Hematopoietic multipotent progenitor cell treated with erythropoietin and hydrocortisone succinate and interleukin-3 and kit ligand, for 8 days (in vitro differentiated cells): ENCODE measurements at regions not wholly inside any gene's neighbourhood (a gene's known extent, or its start where the extent isn't known, plus 50 kb on each side); places are given as distances from the start of the nearest gene placed in this dataset.

Experiments used
- DNase-seq: peaks from one replicate; pipeline ENCODE4 v3.0.0-alpha.2; 2015

- DNase-seq, result peak; percentile 43
Observed at GRCh38 chr4:32002037-32002747, 1282.0 kb downstream of the PCDH7 start.

GRCh38 chr4:32003548-32003947 is 1283.4 kb downstream of the PCDH7 start:
- no peak for DNase-seq

DNA sequence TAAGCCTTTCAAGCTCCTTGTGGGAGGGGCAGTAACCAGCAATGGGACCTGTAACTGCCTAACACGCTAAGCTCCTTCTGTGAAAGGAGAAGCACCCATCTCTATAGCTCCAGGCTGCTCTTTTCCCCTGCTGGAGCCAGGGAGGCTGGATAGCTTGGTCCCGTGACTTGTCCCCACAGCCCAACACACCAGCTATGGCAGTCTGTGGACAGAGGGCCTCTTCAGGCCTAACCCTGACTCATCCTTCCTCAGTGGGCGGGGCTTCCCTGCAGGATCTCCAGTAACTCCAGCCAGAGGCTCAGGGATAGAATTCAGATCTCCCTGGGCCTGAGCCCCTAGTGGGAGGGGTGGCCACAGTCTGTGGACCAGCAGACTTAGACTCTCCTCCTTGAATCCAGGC is 1290.1 kb downstream of the PCDH7 start:
- no peak for DNase-seq

GRCh38 chr4:32022071-32022470 is 1301.9 kb downstream of the PCDH7 start:
- no peak for DNase-seq

DNA sequence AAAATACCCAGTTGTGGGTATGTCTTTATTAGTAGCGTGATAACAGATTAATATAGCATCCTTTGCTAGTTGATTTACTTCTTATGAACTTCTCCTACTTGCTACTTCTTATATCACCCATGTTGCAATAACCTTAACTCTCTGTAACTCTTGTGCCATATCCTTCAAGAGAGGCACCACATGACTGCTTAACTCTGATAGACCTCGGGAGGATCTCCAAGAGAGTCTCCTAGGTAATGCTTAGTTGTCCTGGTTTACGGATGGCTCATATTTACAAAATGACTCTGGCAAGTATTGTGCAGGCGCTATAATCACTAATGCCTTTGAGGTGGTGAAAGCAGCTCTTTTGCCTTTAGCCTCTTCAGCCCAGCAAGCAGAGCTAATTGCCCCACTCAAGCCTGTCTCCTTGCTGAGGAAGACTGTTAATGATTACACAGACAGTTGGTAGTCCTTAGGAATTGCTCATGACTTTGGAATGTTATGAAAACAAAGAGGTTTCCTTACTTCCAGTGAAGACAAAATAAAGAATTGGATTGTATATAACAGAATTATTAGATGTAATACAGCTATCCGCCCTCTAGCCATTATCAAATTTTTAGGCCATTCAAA is 1305.8 kb downstream of the PCDH7 start:
- no peak for DNase-seq

DNA sequence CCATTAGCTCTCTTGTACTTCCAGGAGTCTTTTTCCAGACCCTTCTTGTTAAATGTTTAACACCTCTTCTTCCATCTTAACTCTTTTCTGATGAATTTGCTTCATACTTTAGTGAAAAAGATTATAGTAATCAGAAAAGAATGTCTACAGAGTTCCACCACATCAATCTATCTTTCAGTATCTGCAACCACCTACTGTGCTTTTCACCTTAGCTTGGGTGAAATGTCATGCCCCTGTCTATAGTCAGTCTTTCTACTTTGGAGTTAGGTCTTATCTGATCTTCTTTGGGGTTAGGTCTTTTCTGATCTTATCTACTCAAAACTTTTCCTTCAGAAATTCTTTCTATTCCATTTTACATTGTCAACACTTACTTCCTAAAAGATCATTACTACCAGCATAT is 1310.2 kb downstream of the PCDH7 start:
- no peak for DNase-seq

- DNase-seq, result no peak
Observed at GRCh38 chr4:32031026-32031425, 1310.9 kb downstream of the PCDH7 start.

- no peak for DNase-seq
Observed at GRCh38 chr4:32032136-32032672, 1312.0 kb downstream of the PCDH7 start.

DNA sequence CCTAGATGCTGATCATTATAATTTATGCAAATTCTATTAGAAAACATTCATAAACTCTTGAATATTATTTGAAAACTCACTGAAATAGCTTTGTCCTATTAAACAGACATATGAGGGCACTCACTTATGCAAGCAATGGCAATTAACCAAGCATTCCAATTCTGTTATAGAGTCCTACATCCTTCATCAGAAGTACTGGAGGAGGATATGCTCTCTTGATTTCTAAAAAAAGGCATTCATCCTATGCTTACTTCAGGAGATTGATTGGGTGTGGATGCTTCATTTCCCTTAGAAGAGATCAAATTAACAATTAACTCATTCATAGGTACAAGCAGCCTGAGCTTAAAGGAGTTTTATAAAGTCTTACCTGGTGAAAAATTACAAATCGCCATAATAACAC is 1317.2 kb downstream of the PCDH7 start:
- DNase-seq, result no peak

DNA sequence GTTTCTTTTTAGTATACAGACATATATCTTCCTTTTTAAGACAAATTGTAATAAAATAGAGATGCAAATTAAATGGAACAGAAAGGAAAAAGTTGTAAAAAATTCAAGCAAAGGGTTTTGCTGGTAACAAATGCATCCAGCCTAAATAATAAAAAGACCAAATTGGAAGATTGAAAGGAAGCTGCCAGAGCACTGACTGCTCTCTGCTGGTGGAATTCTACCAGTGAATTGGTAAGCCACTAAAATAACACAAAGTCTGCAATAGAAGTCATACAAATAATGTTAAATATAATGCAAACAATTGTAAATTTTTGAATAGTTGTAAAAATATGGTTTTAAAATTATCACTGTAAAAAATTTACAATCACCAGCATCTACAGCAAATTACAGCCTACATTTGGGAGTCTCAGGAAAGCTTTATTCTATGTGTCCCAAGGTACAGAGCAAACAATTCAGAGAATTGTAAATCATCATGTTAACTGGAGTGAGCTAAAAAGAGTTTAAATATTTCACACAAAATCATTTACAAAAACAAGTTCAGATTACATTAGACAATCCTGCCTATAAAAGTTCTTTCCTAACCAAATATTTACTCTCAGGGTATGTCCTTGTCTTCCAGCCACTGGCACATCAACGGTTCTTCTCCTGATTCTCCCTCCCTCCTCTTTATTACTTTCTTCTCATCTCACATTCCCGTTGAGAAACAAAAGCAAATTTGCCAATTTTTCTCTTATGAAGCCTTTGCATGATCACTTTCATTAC is 1322.5 kb downstream of the PCDH7 start:
- DNase-seq, result no peak

GRCh38 chr4:32043248-32043633 is 1323.1 kb downstream of the PCDH7 start:
- no peak for DNase-seq

DNA sequence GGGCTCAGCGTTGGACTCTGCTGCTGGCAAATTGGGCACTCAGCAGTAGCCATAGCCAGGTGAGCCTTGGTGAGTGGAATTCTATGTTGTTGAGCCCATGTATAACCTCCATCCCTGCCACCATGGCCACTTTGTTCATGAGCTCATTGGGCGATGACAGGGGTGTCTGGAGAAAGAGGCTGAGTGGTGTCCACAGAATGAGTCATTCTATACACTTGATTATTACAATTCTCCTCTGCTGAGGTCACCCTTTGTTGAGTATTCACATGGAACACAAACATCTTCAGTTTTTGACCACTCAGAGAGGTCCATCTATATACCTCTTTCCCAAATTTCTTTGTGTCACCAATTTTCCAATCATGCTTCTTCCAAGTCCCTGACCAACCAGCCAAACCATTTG is 1341.7 kb downstream of the PCDH7 start:
- no peak for DNase-seq

- no peak for DNase-seq
Observed at GRCh38 chr4:32073542-32073941, 1353.4 kb downstream of the PCDH7 start.

DNA sequence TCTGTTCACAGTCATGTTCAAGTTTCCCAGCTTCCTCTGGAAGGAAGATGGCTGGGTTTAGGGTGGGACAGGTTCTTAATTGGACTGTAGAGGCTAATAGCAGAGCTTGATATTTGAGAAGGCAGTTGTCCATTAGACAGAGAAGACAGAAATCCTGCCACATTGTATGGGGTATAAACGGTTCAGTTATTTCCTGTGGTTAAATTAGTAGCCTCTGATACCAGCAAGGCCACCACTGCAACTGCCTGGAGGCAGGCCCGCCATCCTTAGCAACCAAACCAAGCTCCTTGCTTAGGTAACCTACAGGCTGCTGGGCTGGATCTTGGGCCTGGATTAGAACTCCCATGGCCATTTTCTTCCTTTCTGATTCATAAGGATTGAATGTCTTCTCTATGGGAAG is 1367.0 kb downstream of the PCDH7 start:
- DNase-seq, result no peak

GRCh38 chr4:32094987-32095386 is 1374.8 kb downstream of the PCDH7 start:
- no peak for DNase-seq

- DNase-seq, result no peak
Observed at GRCh38 chr4:32102896-32103295, 1382.7 kb downstream of the PCDH7 start.

GRCh38 chr4:32106767-32107166 is 1386.6 kb downstream of the PCDH7 start:
- no peak for DNase-seq

DNA sequence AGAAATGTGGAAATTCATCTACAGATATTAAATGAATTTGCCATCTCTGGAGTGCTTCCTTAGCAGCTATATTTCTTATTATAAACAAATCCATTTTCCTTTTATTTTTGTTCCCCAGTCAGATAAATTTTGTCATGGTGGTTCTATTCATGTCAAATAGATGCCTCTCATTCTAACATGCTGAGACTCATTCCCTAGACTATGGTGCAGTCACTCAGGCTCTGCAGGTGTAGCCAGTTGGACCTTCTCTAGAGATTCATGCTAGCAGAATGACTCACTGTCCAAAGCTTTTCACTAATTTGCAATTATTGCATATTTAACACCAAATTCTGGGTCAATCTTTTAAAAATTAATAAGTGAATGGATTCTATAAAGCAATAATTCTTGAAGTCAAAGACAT is 1392.7 kb downstream of the PCDH7 start:
- no peak for DNase-seq

DNA sequence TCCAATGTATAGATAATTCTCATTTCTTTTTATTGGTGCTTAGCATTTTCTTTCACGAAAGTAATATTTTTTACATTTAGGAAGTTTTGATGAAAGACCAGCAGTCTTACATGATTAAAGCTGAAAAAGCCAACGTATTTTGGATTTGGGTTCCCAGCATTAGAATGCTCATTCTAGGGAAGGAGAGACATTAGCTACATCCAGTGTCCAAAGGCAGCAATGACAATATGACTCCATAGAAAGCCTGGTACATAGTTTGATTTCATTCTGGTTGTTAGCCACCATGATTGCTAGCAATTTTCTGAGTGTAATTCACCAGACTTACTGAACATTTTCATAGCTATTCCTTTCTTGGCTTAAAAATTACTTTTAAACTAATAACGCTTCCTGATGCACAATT is 1397.5 kb downstream of the PCDH7 start:
- DNase-seq, result no peak

DNA sequence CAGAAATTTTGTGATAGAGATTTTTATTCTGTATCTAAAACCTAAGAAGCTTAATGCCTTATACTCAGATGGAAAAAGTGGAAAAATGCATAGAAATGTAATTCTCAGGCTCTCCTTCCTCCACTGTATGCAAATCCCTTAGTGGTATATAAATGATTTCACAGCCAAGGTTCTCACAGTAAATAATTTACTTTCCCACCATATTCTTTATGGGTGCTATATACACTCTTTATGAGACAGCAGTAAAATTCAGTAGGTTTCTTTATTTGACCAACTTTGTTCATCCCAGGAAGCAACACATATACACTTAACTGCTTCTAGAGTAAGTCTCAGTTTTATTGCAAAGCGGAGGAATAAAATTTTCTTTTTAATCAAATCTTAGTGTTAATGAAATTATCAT is 1399.7 kb downstream of the PCDH7 start:
- DNase-seq, result no peak

DNA sequence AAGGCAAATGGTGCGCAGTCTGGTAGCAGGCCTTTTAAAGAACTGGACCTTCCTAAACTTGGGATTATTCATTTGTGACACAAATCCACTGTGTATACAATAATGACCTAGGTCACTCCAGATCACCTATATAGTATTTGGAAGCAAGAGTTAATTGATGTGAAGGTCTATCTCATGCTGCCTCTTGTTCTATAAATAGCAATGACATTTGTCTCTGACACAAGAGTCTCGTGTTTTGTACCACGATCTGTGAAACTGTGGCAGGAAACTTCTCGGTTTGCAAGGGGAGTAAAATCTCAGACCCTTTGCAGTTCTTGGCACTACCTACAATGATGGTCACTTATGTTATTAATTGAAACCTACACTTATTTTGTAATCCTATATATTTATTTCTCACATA is 1408.4 kb downstream of the PCDH7 start:
- no peak for DNase-seq

DNA sequence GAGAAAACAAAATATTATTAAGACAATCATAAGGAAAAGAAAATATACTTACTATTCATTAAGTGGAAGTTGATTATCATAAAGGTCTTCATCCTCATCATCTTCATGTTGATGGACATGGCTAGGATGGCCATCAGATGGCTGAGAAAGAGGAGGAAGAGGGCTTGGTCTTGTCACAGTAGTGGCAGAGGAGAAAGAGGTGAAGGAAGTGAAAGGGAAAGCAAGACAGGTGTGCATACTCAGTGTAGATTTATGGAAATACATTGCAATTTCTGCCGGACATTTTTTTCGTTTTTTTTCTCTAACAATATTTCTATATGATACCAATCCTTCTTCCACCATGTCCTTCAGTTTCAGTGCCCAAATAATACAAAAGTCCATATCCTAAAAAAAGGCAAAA is 1409.8 kb downstream of the PCDH7 start:
- DNase-seq, result no peak

- no peak for DNase-seq
Observed at GRCh38 chr4:32133141-32133540, 1413.0 kb downstream of the PCDH7 start.

GRCh38 chr4:32133734-32134133 is 1413.6 kb downstream of the PCDH7 start:
- DNase-seq, result no peak
